ENCODE measurements at regions not wholly inside any gene's neighbourhood (a gene's known extent, or its start where the extent isn't known, plus 50 kb on each side); places are given as distances from the start of the nearest gene placed in this dataset.
"Not testable (repeated sequence)": the region's sequence is repeated elsewhere in the genome, so short reads cannot be mapped to it uniquely, and the experiment has no call there.

DNA sequence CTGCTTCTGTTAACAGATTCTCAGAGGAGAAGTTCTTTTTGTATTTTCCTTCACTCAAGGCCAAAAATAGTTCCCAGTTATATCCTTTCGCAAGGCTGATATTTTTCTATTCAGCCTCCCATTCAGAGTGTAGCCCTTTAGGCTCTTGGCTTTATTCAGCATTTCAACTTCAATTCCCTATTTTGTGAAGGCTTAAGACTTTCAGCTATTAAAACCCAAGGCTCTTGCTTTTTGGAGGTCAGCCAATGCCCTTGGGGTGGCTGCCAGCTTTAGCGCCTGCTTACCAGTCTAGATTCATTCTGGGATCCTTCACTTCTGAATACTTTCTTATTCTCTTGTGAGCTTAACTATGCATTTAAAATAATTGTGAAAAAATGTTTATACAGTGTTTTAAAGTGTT, 57.3 kb upstream of the ADGRA3 start:
- DNase-seq: no peak

DNA sequence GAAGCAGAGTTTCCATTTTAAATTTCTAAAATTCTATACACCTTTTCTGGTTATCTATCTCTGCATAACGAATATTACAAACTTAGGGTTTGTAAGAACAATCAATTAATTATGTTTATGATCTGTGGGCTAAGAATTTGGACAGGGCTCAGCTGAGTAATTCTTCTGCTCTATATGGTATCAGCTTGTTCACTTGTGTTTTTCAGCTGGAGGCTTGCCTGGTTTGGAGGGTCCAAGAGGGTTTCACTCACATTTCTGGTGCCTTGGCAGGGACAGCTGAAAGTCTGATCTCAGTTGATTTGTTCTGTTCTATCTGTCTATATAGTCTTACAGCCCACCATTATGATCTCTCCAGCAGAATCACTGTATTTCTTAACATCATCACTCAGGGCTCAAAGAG, 57.8 kb upstream of the ADGRA3 start:
- DNase-seq: no peak

DNA sequence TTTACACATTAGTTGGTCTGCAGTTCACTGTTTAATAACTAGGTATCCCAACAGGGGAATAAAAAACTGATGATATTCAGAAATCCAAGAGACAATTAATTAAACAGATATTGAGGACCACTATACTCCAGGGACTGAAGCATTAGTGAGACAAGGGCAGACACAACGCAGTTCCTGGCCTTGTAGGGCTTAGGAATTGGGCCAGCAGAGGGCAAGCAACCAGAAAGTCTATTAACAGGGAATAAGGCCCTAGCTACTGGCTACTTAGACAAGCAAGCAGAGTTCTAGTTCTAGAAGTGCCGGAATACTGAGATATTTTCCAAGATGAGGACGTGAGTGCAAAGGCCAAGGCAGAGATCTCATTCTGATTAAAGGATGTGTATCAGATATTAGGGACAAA, 58.6 kb upstream of the ADGRA3 start:
- DNase-seq: no peak

DNA sequence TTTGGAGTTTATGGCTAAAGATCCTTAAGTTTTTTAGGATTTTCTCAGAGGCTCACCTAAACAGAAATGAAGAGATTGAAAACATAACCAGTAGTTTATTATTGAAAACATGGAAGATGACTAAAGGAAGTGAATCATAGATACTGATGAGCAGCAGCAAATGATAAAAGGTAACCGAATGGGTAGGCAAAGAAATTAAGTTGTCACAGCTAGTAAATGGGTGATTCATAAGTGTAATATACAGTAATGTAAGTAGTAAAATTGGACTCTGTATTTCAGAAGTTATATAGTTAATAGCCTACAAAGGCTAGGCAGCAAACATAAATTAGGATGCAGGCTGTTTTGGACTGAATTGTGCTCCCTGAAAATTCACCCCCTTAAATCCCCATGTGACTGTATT, 59.0 kb upstream of the ADGRA3 start:
- DNase-seq: no peak

DNA sequence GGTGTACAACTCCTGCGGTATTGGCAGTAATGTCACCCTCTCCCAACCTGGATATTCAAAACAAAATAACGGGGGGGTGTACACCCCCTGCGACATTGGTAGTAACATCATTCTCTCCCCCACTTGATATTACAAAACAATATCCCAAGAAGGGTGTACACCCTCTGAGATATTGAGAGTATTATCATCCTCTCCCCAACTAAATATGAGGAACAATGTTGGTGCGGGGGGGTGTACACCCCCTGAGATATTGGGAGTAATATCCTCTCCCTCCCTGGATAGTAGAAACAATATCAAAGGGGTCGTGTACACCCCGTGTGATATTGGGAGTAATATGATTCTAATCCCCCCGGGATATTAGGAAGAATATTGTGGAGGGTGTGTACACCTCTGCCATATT, 71.4 kb upstream of the ADGRA3 start:
- DNase-seq: no peak

DNA sequence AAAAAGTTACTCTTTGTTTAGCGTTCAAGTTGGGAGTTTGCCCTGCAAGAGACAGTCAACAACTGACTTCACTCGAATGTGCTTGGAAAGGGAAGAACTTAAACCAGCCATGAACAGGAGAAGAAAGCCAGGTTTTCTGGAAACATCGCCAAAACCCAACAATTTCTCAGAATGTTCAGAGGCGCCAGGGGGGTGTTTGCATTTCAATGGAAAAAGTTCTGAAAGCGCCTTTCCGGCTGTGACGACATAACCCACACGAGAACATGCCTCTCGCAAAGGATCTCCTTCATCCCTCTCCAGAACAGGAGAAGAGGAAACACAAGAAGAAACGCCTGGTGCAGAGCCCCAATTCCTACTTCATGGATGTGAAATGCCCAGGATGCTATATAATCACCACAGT, 78.1 kb upstream of the ADGRA3 start:
- DNase-seq: no peak

DNA sequence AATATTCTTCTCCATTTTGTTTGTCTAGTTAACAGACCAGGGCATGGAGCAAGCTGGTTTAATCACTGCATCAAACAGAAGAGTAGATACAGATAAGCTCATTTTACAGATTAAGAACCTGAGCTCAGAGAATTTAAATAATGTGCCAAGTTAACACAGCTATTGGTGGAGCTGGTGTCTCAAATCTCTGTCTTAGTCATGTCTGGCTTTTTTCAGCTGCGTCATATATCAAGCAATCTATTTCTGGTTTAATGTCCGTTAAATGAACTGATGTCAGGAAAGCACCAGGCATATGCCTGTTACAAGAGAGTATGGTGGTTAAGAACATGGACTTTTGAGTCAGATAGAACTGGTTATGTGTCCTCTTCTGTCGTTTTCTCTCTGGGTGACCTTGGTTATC, 79.8 kb upstream of the ADGRA3 start:
- no peak for DNase-seq

DNA sequence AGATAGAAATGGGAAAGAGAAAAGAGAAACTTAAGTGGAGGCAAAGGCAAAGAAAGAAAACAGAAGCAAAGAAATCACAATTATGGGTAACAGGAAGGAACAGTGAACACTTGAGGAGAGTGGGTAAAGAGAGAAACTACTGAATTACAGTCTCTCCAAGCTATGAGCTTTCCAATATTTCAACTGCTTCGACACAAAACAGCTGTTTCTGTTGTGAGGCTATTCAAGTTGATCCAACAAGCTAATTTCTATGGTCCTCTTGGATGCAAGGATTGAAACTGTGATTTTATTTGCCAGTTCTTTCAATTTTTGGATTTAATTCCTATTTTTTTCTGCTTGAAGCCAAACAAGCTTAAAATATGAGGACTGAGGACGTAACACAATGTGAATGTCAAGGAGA, 80.5 kb upstream of the ADGRA3 start:
- no peak for DNase-seq

DNA sequence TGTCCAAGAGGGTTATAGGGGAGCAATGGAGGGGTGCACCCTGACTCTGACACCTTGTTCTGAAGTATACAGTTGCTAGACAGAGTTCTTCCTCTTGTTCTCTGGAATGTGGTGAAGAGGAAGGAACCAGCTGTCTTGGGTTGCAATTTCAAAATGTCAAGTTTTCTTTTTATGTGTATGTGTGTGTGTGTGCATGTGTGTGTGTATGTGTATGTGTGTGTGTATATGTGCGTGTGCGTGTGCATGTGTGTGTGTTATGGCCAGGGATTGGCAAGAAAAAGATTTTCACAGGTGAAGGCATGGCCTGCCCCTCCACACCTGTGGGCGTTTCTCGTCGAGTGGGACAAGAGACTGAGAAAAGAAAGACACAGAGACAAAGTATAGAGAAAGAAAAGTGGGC, 81.6 kb upstream of the ADGRA3 start:
- DNase-seq: no peak

DNA sequence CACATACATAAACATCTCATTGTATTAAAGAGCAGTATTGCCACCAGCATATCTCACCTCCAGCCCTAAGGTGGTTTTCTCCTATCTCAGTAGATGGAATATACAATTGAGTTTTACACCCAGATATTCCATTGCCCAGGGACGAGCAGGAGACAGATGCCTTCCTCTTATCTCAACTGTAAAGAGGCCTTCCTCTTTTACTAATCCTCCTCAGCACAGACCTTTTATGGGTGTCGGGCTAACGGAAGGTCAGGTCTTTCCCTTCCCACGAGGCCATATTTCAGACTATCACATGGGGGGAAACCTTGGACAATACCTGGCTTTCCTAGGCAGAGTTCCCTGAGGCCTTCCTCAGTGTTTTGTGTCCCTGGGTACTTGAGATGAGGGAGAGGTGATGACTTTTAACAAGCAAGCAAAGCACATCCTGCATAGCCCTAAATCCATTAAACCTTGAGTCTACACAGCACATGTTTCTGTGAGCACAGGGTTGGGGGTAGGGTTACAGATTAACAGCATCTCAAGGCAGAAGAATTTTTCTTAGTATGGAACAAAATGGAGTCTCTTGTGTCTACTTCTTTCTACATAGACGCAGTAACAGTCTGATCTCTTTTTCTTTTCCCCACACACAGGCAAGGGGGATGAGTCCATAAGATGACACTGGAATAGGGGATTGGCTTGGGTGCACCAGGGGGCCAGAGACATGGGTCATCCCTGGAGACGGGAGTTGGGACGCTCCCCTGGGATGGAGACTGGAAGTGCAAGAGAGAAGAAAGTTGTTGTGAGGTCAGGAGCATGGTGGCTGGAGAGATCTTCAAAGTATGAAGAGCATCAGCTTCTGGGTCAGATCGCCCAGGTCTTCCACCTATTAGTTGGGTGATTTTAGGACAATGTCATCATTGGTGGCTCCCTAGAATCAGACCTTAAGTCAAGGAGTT, 82.5 kb upstream of the ADGRA3 start:
- DNase-seq: not testable (repeated sequence)

DNA sequence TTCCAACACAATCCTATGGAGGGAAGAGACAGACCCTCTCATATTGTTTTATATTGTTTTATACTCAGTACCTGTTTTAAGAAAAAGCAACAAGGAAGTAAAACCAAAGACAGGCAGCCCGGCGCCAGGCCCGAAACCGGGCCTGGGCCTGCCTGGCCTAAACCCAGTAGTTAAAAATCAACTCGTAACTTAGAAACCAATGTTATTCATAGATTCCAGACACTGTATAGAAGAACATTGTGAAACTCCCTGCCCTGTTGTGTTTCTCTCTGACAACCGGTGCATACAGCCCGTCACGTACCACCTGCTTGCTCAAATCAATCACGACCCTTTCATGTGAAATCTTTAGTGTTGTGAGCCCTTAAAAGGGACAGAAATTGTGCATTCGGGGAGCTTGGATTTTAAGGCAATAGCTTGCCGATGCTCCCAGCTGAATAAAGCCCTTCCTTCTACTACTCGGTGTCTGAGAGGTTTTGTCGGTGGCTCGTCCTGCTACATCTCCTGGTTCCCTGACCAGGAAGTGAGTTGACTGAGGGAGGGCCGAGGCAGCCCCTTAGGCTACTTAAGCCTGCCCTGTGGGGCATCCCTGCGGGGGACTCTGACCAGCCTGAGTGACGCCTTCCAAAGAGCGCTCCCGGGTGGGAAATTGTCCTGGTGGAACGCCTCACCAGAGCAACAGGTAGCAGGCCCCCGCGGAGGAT, 83.5 kb upstream of the ADGRA3 start:
- DNase-seq: not testable (repeated sequence)

DNA sequence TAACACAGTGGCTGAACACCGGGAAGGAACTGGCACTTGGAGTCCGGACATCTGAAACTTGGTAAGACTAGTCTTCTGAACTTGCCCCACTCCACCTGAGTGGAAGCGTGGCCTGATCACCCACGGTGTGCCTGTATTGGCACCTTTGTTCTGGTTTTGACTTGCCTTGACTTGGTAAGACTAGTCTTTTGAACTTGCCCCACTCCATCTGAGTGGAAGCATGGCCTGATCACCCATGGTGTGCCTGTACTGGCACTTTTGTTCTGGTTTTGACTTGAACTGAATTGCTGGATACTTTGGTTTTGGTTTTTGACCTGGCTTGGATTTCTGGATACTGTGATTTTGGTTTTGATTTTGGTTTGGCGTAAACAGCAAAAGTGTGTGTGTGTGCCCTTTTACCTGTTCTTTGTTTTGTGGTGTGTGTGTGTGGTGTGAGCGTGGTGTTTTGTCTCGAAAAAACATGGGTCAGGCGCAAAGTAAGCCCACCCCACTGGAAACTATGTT, 84.1 kb upstream of the ADGRA3 start:
- DNase-seq: not testable (repeated sequence)

DNA sequence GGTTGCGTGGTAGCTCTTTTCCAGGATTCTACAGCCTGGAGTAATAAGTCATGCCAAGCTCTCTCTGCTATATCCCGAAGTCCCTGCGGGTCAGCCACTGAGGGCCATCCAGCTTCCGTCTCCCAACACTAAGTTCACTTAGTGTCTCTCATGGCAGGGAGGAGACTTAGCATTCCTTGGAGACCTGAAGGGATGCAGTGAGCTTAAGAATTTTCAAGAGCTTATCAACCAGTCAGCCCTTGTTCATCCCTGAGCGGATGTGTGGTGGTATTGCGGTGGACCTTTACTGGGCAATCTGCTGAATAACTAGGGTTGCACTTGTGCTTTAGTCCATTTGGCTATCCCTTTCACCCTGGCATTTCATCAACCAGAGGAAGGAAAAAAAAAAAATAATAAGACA, 85.8 kb upstream of the ADGRA3 start:
- not testable (repeated sequence) for DNase-seq

DNA sequence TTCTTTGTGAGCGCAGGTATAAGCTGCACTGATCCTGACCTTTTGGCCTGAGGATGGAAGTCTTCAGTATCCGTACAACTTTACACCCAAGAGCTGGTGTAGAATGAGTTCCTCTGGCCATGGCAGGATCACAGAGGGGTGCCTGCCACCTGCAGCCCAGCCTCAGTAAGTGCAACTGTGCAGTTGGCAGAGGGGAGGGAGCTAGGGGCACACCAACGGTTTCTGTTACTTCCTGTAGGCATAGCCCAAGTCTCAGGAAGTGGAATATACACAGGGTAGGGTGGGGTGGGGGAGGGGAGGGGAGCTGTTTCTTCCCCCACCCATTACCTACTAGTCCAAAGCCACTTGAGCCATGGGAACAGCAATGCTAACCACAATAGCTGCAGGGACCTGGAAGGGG, 85.4 kb upstream of the GBA3 start:
- DNase-seq: peak; percentile 84

DNA sequence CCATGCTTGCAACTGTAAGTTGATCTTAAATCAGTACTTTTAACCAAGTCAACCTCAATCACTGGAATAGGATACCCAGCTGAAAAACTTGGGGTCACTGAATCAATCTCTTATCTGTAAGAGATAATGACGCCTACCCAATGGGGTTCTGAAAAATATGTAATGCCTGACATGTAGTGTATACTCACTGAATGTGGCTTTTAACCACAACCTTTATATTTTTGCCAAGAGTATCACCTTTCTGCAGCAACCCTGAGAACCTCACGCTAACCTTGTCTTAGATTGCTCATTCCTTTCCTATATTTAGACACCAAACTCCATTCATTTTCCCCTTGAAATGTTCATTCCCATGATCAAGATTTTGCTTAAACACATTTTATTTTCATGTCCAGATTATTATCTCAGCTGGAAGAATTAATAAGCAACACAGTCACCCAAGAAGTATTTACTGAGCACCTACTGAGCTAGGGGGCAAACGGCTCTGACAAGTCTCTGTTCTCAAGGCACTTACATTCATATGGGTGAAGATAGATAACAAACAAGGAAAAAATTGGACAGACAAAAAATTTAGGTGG, 82.7 kb upstream of the GBA3 start:
- DNase-seq: not testable (repeated sequence)

DNA sequence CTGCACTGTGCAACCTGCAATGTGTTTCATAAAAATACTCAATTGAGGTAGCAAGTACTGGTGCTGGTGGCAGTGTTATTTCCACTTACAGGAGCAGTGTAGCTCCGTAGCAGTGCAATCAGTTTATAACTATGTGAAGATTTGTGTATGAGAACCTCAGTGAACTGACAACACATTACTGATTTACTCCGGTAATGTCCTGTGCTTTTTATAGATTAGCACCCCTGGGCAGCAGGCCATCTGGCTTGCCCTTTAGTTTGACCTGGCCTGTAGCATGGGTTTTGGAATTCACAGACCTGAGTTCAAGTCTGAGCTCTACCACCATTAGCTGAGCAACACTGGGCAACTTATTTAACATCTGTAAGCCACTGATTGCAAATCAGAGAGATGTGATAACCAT, 78.6 kb upstream of the GBA3 start:
- DNase-seq: no peak

DNA sequence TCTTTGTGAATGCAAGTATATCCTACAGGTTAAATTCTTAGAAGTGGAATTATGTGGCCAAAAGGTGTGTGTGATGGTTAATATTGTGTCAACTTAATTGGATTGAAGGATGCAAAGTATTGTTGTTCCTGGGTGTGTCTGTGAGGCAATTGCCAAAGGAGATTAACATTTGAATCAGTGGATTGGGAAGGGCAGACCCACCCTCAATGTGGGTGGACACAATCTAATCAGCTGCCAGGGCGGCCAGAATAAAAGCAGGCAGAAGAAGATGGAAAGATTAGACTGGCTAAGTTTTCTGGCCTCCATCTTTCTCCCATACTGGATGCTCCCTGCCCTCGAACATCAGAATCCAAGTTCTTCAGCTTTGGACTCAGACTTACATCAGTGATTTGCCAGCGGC, 76.2 kb upstream of the GBA3 start:
- no peak for DNase-seq

DNA sequence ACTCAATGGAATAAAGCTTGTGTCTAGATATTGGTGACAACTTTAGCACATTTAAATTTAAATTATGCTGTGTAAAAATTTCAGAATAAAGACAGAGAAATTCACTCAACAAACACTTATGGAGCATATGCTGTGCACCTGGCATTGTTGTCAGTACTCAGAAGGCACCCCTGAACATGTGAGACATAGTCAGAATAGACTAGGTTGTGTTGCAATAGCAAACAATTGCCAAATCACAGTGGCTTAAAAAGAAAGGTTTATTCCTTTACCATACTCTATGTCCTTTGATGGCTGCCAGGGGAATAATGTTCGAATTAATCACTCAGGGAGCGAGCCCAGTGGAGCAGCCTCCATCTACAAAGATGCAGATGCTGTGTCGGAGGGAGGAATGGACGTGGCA, 72.6 kb upstream of the GBA3 start:
- DNase-seq: not testable (repeated sequence)

DNA sequence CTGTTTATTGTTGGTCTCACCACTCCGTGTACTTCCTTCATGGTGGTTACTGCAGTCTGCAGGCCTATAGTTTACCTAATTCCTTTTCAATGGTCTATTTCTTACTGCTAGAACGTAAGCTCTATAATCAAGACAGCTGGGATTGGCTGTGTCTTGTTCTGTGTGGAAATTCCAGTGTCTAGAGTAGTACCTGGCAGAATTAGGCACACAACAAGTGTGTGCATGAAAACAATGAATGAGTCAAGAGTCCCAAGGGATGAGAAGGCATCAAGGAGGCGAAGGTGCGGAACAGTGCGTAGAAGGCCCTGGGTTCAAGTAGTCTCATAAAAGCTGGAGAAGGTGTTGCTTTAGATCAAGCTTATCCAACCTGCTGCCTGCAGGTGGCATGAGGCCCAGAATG, 70.8 kb upstream of the GBA3 start:
- not testable (repeated sequence) for DNase-seq

DNA sequence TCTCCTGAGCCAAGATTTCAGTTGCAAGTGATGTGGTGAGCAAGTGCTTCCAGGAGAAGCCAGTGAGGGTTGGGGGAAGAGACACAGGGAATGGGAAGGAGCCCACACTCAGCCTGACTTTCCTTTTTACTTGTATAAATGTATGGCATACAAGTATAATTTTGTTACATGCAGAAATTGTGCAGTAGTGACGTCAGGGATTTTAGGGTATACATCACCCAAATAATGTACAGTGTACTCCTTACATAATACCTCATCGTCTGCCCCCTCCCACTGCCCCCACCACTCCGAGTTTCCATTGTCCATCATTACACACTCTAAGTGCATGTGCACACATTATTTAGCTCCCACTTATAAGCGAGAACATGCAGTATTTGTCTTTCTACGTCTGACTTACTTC, 68.7 kb upstream of the GBA3 start:
- DNase-seq: not testable (repeated sequence)

DNA sequence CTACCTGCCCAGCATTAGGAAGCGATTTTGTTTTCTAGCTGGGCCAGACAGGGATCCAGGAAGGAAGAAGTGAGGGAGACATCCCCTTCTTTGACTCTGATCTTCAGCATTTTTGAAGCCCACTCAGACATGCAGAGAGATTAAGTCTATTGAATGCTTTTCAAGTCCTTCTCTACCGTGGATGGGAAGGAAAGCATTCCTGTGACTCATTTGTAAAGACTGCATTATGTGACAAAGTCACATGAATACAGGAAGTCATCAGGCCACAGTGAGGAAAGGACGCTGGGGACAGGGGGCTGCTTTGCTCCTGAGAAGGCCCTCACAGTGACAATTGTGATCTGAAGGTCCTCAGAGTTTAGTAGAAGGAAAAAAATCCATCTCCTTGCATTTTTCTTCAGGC, 67.4 kb upstream of the GBA3 start:
- DNase-seq: peak; percentile 19

DNA sequence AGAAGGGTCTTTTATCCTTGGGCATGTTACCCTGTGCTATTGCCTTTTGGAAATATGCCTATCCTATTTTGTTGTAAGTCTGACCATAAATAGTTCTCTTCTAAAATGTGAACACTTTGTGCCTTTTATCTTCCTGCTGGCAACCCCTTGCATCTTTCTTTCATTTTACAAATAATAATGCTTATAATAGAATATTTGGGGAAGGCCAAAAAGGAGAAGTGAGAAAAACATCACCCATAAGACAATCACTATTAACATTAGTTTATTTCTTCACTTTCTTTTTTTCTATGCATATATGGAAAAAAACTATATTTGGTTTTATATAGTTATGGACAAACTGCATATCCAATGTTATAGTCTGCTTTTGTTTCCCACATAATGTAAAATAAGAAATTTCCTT, 64.9 kb upstream of the GBA3 start:
- not testable (repeated sequence) for DNase-seq

DNA sequence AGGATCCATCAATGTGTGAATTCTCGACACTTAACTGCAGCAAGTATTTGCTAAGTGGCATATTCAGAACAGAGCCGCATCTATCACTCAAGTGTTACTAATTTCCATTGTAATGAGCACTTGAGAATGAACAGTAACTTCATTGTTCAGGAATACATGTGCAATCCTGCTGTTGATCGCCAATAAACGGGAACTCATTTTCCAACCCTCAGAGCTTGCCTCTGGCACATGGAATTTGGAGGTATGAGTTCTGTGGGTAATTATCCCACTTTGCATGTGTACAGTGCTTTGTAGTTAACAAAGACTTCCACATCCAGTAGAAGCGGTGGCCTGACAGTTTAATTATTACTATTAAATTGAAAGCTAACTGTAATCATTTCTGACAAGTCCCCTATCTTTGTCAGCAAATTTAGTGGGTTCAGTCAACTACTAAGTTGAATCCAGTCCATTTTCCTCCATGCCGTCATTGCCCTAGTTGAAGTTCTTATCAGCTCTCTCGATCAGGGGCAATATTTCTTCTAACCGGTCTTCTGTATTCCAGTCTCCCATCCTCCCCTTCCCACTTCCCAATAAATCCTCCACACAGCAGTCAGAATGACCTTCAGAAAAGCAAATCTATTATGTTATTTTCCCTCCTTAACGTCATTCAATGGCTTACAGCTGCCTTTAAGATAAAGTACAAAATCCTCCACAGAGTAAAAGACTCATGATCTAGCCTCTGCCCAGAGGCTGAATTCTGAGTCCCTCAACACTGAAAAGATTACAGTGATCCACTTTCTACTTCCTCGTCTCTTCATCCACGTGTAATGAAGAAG, 62.4 kb upstream of the GBA3 start:
- DNase-seq: not testable (repeated sequence)

Data from DMS53 (cell line).